BLaER1 (cell line): ENCODE measurements at regions not wholly inside any gene's neighbourhood (a gene's known extent, or its start where the extent isn't known, plus 50 kb on each side); places are given as distances from the start of the nearest gene placed in this dataset.
A peak's percentile ranks its signal among the peaks of the same experiment; 100 is the strongest.
"Not testable (repeated sequence)": the region's sequence is repeated elsewhere in the genome, so short reads cannot be mapped to it uniquely, and the experiment has no call there.

ENCODE experiments used
- H3K27ac ChIP-seq: shearing (Covaris generic); formaldehyde crosslinking; 2 replicates; pipeline ENCODE4 v1.8.1; 2022
- H3K27me3 ChIP-seq: shearing (Covaris generic); formaldehyde crosslinking; 2 replicates; pipeline ENCODE4 v1.8.1; 2022
- H3K36me3 ChIP-seq: shearing (Covaris generic); formaldehyde crosslinking; 2 replicates; pipeline ENCODE4 v1.8.1; 2022
- H3K4me1 ChIP-seq: shearing (Covaris generic); formaldehyde crosslinking; 2 replicates; pipeline ENCODE4 v1.8.1; 2022
- H3K4me2 ChIP-seq: shearing (Covaris generic); formaldehyde crosslinking; 2 replicates; pipeline ENCODE4 v1.8.1; 2022
- H3K4me3 ChIP-seq: shearing (Covaris generic); formaldehyde crosslinking; 2 replicates; pipeline ENCODE4 v1.8.1; 2022
- H3K9ac ChIP-seq: shearing (Covaris generic); formaldehyde crosslinking; 2 replicates; pipeline ENCODE4 v1.8.1; 2022
- H3K9me3 ChIP-seq: shearing (Covaris generic); formaldehyde crosslinking; 2 replicates; pipeline ENCODE4 v1.8.1; 2022
- H4K20me1 ChIP-seq: shearing (Covaris generic); formaldehyde crosslinking; 2 replicates; pipeline ENCODE4 v1.8.1; 2022
- Cebpa-rat ChIP-seq: shearing (Covaris generic); IDR thresholded peaks from 2 replicates; pipeline ENCODE4 v1.8.1; 2022

- peaks cover 12% of the 10 kb centered on the region; the same call in 1 of the 2 replicates for H3K9me3 ChIP-seq
- H3K4me1 ChIP-seq: peaks cover 5% of the 10 kb centered on the region; the same call in 1 of the 2 replicates
- TF ChIP-seq Cebpa-rat: no peak
- no peaks in the 10 kb centered on the region for H4K20me1 ChIP-seq
- no peak overlapping the region for H3K9ac ChIP-seq
- H3K27me3 ChIP-seq: no peaks in the 10 kb centered on the region
- H3K27ac ChIP-seq: no peak overlapping the region
- no peaks in the 10 kb centered on the region for H3K36me3 ChIP-seq
- no peak overlapping the region for H3K4me3 ChIP-seq
- H3K4me2 ChIP-seq: no peak overlapping the region
These were observed 89.5 kb downstream of the ZNF467 start for GRCh38 chr7:149683898-149684297.

GRCh38 chr7:149683181-149683580, 90.2 kb downstream of the ZNF467 start:
- Histone ChIP-seq H3K9ac (no peak overlapping the region), H3K36me3 (no peaks in the 10 kb centered on the region), H3K27me3 (no peaks in the 10 kb centered on the region), H3K27ac (no peak overlapping the region), H3K9me3 (peaks cover 7% of the 10 kb centered on the region; the same call in 1 of the 2 replicates), H3K4me3 (no peak overlapping the region), H3K4me2 (peak overlapping the region; percentile 26), H3K4me1 (peaks cover 5% of the 10 kb centered on the region; the same call in 1 of the 2 replicates), H4K20me1 (no peaks in the 10 kb centered on the region)
- TF ChIP-seq Cebpa-rat: no peak

GRCh38 chr7:149682038-149682437, 91.3 kb downstream of the ZNF467 start:
- Histone ChIP-seq H3K4me3 (no peak overlapping the region), H3K4me2 (no peak overlapping the region), H3K27ac (no peak overlapping the region), H3K9ac (no peak overlapping the region), H3K36me3 (no peaks in the 10 kb centered on the region), H3K4me1 (peaks cover 5% of the 10 kb centered on the region; the same call in 1 of the 2 replicates), H4K20me1 (no peaks in the 10 kb centered on the region), H3K9me3 (peaks cover 10% of the 10 kb centered on the region; the same call in 1 of the 2 replicates), H3K27me3 (no peaks in the 10 kb centered on the region)
- TF ChIP-seq Cebpa-rat: no peak

GRCh38 chr7:149681274-149681673, 92.1 kb downstream of the ZNF467 start:
- Histone ChIP-seq H3K27me3 (no peaks in the 10 kb centered on the region), H3K9me3 (peaks cover 11% of the 10 kb centered on the region; the same call in 1 of the 2 replicates), H3K4me1 (peaks cover 5% of the 10 kb centered on the region; the same call in 1 of the 2 replicates), H3K36me3 (no peaks in the 10 kb centered on the region), H3K9ac (no peak overlapping the region), H3K27ac (no peak overlapping the region), H4K20me1 (no peaks in the 10 kb centered on the region), H3K4me2 (no peak overlapping the region), H3K4me3 (no peak overlapping the region)
- TF ChIP-seq Cebpa-rat: no peak

- H3K36me3 ChIP-seq: no peaks in the 10 kb centered on the region
- TF ChIP-seq Cebpa-rat: no peak
- peaks cover 5% of the 10 kb centered on the region; the same call in 1 of the 2 replicates for H3K4me1 ChIP-seq
- no peak overlapping the region for H3K4me2 ChIP-seq
- H3K27me3 ChIP-seq: no peaks in the 10 kb centered on the region
- H3K27ac ChIP-seq: no peak overlapping the region
- H3K9ac ChIP-seq: no peak overlapping the region
- H3K9me3 ChIP-seq: peaks cover 11% of the 10 kb centered on the region; the same call in 1 of the 2 replicates
- no peaks in the 10 kb centered on the region for H4K20me1 ChIP-seq
- no peak overlapping the region for H3K4me3 ChIP-seq
These were observed 92.9 kb downstream of the ZNF467 start for GRCh38 chr7:149680331-149681025.

- not testable (repeated sequence) for H3K27me3 ChIP-seq, H3K4me3 ChIP-seq, H3K9ac ChIP-seq, H3K4me1 ChIP-seq, H3K27ac ChIP-seq, H4K20me1 ChIP-seq, H3K4me2 ChIP-seq, H3K36me3 ChIP-seq, H3K9me3 ChIP-seq
These were observed 98.5 kb downstream of the ZNF467 start for GRCh38 chr7:149674728-149675385.

GRCh38 chr7:149673006-149673405, 100.4 kb downstream of the ZNF467 start:
- Histone ChIP-seq H4K20me1 (no peaks in the 10 kb centered on the region), H3K27ac (no peak overlapping the region), H3K27me3 (no peaks in the 10 kb centered on the region), H3K4me1 (no peaks in the 10 kb centered on the region), H3K4me3 (no peak overlapping the region), H3K9ac (no peak overlapping the region), H3K36me3 (no peaks in the 10 kb centered on the region), H3K9me3 (peaks cover 4% of the 10 kb centered on the region; the same call in 1 of the 2 replicates), H3K4me2 (no peak overlapping the region)
- TF ChIP-seq Cebpa-rat: no peak

- H3K9ac ChIP-seq: no peak overlapping the region
- no peaks in the 10 kb centered on the region for H3K36me3 ChIP-seq
- H4K20me1 ChIP-seq: no peaks in the 10 kb centered on the region
- no peak overlapping the region for H3K4me2 ChIP-seq
- no peaks in the 10 kb centered on the region for H3K27me3 ChIP-seq
- H3K4me1 ChIP-seq: no peaks in the 10 kb centered on the region
- no peak overlapping the region for H3K4me3 ChIP-seq
- H3K27ac ChIP-seq: no peak overlapping the region
- H3K9me3 ChIP-seq: no peaks in the 10 kb centered on the region
- TF ChIP-seq Cebpa-rat: no peak
These were observed 103.1 kb downstream of the ZNF467 start for GRCh38 chr7:149670288-149670687.

GRCh38 chr7:149669121-149669818, 104.1 kb downstream of the ZNF467 start:
- no peak for TF ChIP-seq Cebpa-rat
- Histone ChIP-seq H3K9me3 (no peaks in the 10 kb centered on the region), H3K36me3 (no peaks in the 10 kb centered on the region), H3K4me3 (no peak overlapping the region), H3K27me3 (no peaks in the 10 kb centered on the region), H3K4me1 (no peaks in the 10 kb centered on the region), H3K27ac (no peak overlapping the region), H4K20me1 (no peaks in the 10 kb centered on the region), H3K4me2 (no peak overlapping the region), H3K9ac (no peak overlapping the region)
